Thoracic aorta (tissue), 2 donors: ENCODE measurements at regions not wholly inside any gene's neighbourhood (a gene's known extent, or its start where the extent isn't known, plus 50 kb on each side); places are given as distances from the start of the nearest gene placed in this dataset.

ENCODE experiments used
- ATAC-seq: fragments of 150-250 bp; one replicate; pipeline ENCODE4 v1.8.0; 2017; ENCODE audit warnings: low read depth; ENCODE audit not compliant: insufficient number of reproducible peaks, low FRiP score
- DNase-seq: peaks from one replicate; pipeline ENCODE4 v3.0.0-alpha.2; 2020; ENCODE audit warnings: low spot score
- H3K27ac ChIP-seq, 2 donors: fragments of 200-600 bp; sonication (generic); 1 replicate in 1 of 2; 2 replicates in 1 of 2; pipeline ENCODE4 v1.5.1; 2016; ENCODE audit warnings: mild to moderate bottlenecking in 2 of 2, moderate library complexity in 2 of 2
- H3K27me3 ChIP-seq: fragments of 200-600 bp; sonication (generic); replicated peaks from 2 replicates; pipeline ENCODE4 v1.6.0; 2016; ENCODE audit warnings: mild to moderate bottlenecking; ENCODE audit not compliant: insufficient read depth
- H3K36me3 ChIP-seq: fragments of 200-600 bp; sonication (generic); one replicate; pipeline ENCODE4 v1.5.1; 2016
- H3K4me1 ChIP-seq, 2 donors: fragments of 200-600 bp; sonication (generic); 1 replicate in 1 of 2; 2 replicates in 1 of 2; pipeline versions ENCODE4 v1.5.1 to v1.6.0; 2016; ENCODE audit warnings: low read depth in 2 of 2, mild to moderate bottlenecking in 1 of 2; ENCODE audit not compliant: control insufficient read depth in 1 of 2
- H3K4me3 ChIP-seq: fragments of 200-600 bp; sonication (generic); 2 replicates; pipeline ENCODE4 v1.5.1; 2016; ENCODE audit warnings: mild to moderate bottlenecking
- H3K9me3 ChIP-seq: fragments of 200-600 bp; sonication (generic); 2 replicates; pipeline ENCODE4 v1.5.1; 2016
- TF ChIP-seq, protein P1 (sequence below): fragments of 200-600 bp; sonication (generic); IDR thresholded peaks from one replicate; pipeline ENCODE4 v1.5.1; 2019; ENCODE audit warnings: antibody characterized with exemption

DNA sequence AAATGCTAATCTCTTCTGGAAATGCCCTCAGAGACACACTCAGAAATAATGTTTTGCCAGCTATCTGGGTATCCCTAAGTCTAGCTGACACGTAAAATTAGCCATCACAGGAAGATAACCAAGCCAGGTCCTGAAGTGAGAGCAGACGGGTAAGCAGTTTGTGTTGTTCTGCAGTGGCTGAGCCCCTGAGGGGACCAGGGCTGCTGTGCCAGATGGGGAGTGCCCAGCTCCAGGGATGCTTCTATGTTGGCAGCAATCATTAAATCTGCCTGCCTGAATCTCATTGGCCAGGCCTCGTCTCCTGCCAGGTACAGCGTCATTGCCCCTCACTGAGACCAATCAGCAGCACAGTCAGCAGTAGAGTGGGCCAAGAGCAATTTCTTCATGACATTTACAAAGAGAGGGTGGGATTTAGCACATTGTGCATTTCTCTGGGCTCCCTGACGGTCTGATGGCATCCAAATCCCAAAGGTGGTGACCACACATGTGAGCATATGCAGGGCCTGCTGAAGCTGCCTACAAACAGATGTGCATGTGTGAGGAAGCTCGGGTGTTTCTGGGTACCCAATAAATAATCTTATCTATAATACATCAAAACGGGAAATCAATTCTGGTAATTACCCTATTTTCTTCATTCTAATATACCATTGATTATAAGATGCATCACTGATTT lies 58.7 kb upstream of the LRRN2 start:
- TF ChIP-seq, protein P1, sequence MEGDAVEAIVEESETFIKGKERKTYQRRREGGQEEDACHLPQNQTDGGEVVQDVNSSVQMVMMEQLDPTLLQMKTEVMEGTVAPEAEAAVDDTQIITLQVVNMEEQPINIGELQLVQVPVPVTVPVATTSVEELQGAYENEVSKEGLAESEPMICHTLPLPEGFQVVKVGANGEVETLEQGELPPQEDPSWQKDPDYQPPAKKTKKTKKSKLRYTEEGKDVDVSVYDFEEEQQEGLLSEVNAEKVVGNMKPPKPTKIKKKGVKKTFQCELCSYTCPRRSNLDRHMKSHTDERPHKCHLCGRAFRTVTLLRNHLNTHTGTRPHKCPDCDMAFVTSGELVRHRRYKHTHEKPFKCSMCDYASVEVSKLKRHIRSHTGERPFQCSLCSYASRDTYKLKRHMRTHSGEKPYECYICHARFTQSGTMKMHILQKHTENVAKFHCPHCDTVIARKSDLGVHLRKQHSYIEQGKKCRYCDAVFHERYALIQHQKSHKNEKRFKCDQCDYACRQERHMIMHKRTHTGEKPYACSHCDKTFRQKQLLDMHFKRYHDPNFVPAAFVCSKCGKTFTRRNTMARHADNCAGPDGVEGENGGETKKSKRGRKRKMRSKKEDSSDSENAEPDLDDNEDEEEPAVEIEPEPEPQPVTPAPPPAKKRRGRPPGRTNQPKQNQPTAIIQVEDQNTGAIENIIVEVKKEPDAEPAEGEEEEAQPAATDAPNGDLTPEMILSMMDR: no peak
- no peak overlapping the region for H3K4me3 ChIP-seq
- DNase-seq: no peak
- no peak for ATAC-seq
- no peaks in the 10 kb centered on the region for H3K4me1 ChIP-seq
- H3K27me3 ChIP-seq: no peaks in the 10 kb centered on the region
- no peaks in the 10 kb centered on the region for H3K9me3 ChIP-seq
- no peak overlapping the region for H3K27ac ChIP-seq
- H3K36me3 ChIP-seq: no peaks in the 10 kb centered on the region

- Histone ChIP-seq H3K27me3 (no peaks in the 10 kb centered on the region), H3K4me1 (no peaks in the 10 kb centered on the region), H3K9me3 (no peaks in the 10 kb centered on the region), H3K4me3 (no peak overlapping the region), H3K36me3 (no peaks in the 10 kb centered on the region), H3K27ac (no peak overlapping the region)
- ATAC-seq (no peak), DNase-seq (no peak)
- TF ChIP-seq, protein P1: peak; percentile 81
These were observed 61.4 kb upstream of the LRRN2 start for GRCh38 chr1:204746838-204747442.

GRCh38 chr1:204751480-204751879 lies 65.9 kb upstream of the LRRN2 start:
- TF ChIP-seq, protein P1: no peak
- ATAC-seq (no peak), DNase-seq (no peak)
- Histone ChIP-seq H3K9me3 (no peaks in the 10 kb centered on the region), H3K4me1 (no peaks in the 10 kb centered on the region), H3K27ac (no peak overlapping the region), H3K36me3 (no peaks in the 10 kb centered on the region), H3K27me3 (no peaks in the 10 kb centered on the region), H3K4me3 (no peak overlapping the region)

- H3K4me1 ChIP-seq: no peaks in the 10 kb centered on the region
- TF ChIP-seq, protein P1: no peak
These were observed 66.5 kb upstream of the LRRN2 start for GRCh38 chr1:204751883-204752687.

GRCh38 chr1:204752688-204753040 lies 67.1 kb upstream of the LRRN2 start:
- TF ChIP-seq, protein P1: no peak
- DNase-seq (no peak), ATAC-seq (no peak)
- Histone ChIP-seq H3K9me3 (no peaks in the 10 kb centered on the region), H3K4me1 (no peaks in the 10 kb centered on the region), H3K27ac (no peak overlapping the region), H3K36me3 (no peaks in the 10 kb centered on the region), H3K27me3 (no peaks in the 10 kb centered on the region), H3K4me3 (no peak overlapping the region)

More at GRCh38 chr1:204751883-204752687, 66.5 kb upstream of the LRRN2 start:
- H3K27me3 ChIP-seq: no peaks in the 10 kb centered on the region
- no peaks in the 10 kb centered on the region for H3K9me3 ChIP-seq
- no peaks in the 10 kb centered on the region for H3K36me3 ChIP-seq
- no peak for ATAC-seq
- no peak overlapping the region for H3K27ac ChIP-seq
- no peak overlapping the region for H3K4me3 ChIP-seq
- no peak for DNase-seq
